Smooth muscle cell (in vitro differentiated cells): ENCODE measurements at regions not wholly inside any gene's neighbourhood (a gene's known extent, or its start where the extent isn't known, plus 50 kb on each side); places are given as distances from the start of the nearest gene placed in this dataset.

Source experiments
- DNase-seq: peaks from one replicate; lab custom pipeline; 2025; ENCODE audit not compliant: unreplicated experiment; lab: John Stamatoyannopoulos, UW
- H2AFZ ChIP-seq: fragments of 200-600 bp; sonication (generic); 2 replicates; pipeline ENCODE4 v1.6.0; 2016; ENCODE audit warnings: antibody characterized with exemption, low read depth, mild to moderate bottlenecking
- H3F3A ChIP-seq: fragments of 200-600 bp; sonication (generic); 2 replicates; pipeline ENCODE4 v1.6.0; 2017; ENCODE audit warnings: antibody characterized with exemption, low read depth
- H3K27ac ChIP-seq: fragments of 200-600 bp; sonication (generic); 2 replicates; pipeline ENCODE4 v1.5.1; 2016; ENCODE audit warnings: low read depth, mild to moderate bottlenecking
- H3K27me3 ChIP-seq: fragments of 200-600 bp; sonication (generic); 2 replicates; pipeline ENCODE4 v1.6.1; 2016; ENCODE audit warnings: low read depth, mild to moderate bottlenecking
- H3K36me3 ChIP-seq: fragments of 200-600 bp; sonication (generic); 2 replicates; pipeline ENCODE4 v1.5.1; 2016; ENCODE audit warnings: low read depth
- H3K4me1 ChIP-seq: fragments of 200-600 bp; sonication (generic); 2 replicates; pipeline ENCODE4 v1.5.1; 2016; ENCODE audit warnings: low read depth
- H3K4me2 ChIP-seq: fragments of 200-600 bp; sonication (generic); 2 replicates; pipeline ENCODE4 v1.6.0; 2016; ENCODE audit warnings: mild to moderate bottlenecking
- H3K4me3 ChIP-seq: fragments of 200-600 bp; sonication (generic); 2 replicates; pipeline ENCODE4 v1.5.1; 2016; ENCODE audit warnings: mild to moderate bottlenecking
- H3K79me2 ChIP-seq: fragments of 200-600 bp; sonication (generic); 2 replicates; pipeline ENCODE4 v1.6.0; 2016; ENCODE audit warnings: low read depth, mild to moderate bottlenecking
- H3K9ac ChIP-seq: fragments of 200-600 bp; sonication (generic); 2 replicates; pipeline ENCODE4 v1.6.0; 2016; ENCODE audit warnings: low read depth
- H3K9me3 ChIP-seq: fragments of 200-600 bp; sonication (generic); replicated peaks from 2 replicates; pipeline ENCODE4 v1.5.1; 2016; ENCODE audit warnings: low read depth
- H4K20me1 ChIP-seq: fragments of 200-600 bp; sonication (generic); 2 replicates; pipeline ENCODE4 v1.6.0; 2016; ENCODE audit warnings: low read depth
- WGBS: methylation state at CpG from one replicate; pipeline ENCODE4 v1.1.7; 2016; ENCODE audit warnings: low lambda C conversion rate; 5-methylcytosine and 5-hydroxymethylcytosine counted together
- TF ChIP-seq, protein P1 (sequence below): fragments of 200-600 bp; sonication (generic); IDR thresholded peaks from 2 replicates; pipeline ENCODE4 v1.5.1; 2017; ENCODE audit warnings: borderline replicate concordance, mild to moderate bottlenecking, antibody characterized with exemption; ENCODE audit not compliant: insufficient read depth, poor library complexity, severe bottlenecking

DNA sequence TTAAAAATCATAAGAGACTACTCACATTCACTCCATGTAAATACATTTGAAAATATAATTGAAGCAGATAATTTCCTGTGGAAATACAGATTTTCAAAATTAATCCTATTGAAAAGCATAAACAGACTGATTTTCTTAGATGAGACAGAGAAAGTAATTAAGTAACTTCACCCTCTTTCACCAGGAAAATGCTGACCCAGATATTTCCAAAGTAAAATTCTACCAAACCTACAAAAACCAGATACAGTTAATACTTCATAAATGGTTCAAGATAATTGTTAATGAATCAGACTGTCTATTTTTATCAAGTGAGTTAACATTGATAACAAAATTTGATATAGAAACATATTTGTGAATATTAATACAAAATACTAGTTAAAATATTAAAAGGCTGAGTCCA, 233.5 kb upstream of the KHDRBS2 start:
- H3K9me3 ChIP-seq: no peaks in the 10 kb centered on the region
- H3K9ac ChIP-seq: no peak overlapping the region
- H3K4me1 ChIP-seq: no peaks in the 10 kb centered on the region
- H3K4me3 ChIP-seq: no peak overlapping the region
- no peaks in the 10 kb centered on the region for H3K36me3 ChIP-seq
- no peak overlapping the region for H3K4me2 ChIP-seq
- H2AFZ ChIP-seq: no peak overlapping the region
- TF ChIP-seq, protein P1, sequence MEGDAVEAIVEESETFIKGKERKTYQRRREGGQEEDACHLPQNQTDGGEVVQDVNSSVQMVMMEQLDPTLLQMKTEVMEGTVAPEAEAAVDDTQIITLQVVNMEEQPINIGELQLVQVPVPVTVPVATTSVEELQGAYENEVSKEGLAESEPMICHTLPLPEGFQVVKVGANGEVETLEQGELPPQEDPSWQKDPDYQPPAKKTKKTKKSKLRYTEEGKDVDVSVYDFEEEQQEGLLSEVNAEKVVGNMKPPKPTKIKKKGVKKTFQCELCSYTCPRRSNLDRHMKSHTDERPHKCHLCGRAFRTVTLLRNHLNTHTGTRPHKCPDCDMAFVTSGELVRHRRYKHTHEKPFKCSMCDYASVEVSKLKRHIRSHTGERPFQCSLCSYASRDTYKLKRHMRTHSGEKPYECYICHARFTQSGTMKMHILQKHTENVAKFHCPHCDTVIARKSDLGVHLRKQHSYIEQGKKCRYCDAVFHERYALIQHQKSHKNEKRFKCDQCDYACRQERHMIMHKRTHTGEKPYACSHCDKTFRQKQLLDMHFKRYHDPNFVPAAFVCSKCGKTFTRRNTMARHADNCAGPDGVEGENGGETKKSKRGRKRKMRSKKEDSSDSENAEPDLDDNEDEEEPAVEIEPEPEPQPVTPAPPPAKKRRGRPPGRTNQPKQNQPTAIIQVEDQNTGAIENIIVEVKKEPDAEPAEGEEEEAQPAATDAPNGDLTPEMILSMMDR: no peak
- no peaks in the 10 kb centered on the region for H4K20me1 ChIP-seq
- H3F3A ChIP-seq: no peaks in the 10 kb centered on the region
- no peaks in the 10 kb centered on the region for H3K27me3 ChIP-seq
- H3K79me2 ChIP-seq: no peaks in the 10 kb centered on the region
- no peak overlapping the region for H3K27ac ChIP-seq
- no peak for DNase-seq

DNA sequence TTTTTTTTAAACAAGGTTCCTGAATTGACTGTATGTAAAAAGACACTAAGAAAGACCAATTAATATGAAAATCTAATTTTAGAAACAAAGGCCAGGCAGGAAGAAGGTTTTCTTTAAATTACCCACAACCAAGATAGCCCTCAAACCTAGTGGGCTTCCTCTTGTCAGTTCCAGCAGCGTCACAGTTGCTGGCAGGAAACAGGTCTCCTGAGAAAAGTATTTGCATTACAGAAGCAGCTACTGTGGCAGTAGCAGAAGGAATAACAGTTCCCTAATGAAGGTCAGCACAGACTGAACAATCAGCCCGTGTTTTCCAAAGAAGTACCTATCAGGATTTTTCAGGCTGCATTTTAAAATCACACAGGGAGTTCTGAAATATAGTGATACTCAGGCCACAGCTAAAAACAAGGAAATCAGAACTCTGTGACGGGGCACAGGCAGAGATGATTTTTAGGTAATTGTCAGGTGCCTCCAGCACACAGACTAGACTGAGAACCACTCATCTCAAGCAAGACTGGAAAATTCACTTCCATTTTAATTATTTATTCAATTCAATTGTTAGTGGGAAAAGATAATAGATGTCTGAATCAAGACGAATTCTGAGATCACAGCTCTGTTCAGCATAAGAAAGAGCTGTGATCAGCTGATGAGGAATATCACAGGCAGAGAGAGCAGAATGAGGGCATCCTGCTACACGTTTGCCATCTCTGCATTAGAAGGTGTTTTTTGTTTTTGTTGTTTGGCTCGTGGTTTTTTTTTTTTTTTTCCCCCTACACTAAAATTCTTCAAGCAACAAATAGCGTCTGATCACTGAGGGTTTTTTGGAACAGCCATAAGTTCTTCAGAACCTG, 230.5 kb upstream of the KHDRBS2 start:
- H3F3A ChIP-seq: no peaks in the 10 kb centered on the region
- 33% methylated on average over 7 of the region's 7 CpGs for WGBS
- H3K4me1 ChIP-seq: no peaks in the 10 kb centered on the region
- H4K20me1 ChIP-seq: no peaks in the 10 kb centered on the region
- H3K27ac ChIP-seq: no peak overlapping the region
- no peak overlapping the region for H3K4me2 ChIP-seq
- H3K36me3 ChIP-seq: no peaks in the 10 kb centered on the region
- no peak for DNase-seq
- H3K9ac ChIP-seq: no peak overlapping the region
- H3K79me2 ChIP-seq: no peaks in the 10 kb centered on the region
- TF ChIP-seq, protein P1: no peak
- no peaks in the 10 kb centered on the region for H3K27me3 ChIP-seq
- peak overlapping the region; percentile 73 for H2AFZ ChIP-seq
- no peak overlapping the region for H3K4me3 ChIP-seq
- H3K9me3 ChIP-seq: no peaks in the 10 kb centered on the region

DNA sequence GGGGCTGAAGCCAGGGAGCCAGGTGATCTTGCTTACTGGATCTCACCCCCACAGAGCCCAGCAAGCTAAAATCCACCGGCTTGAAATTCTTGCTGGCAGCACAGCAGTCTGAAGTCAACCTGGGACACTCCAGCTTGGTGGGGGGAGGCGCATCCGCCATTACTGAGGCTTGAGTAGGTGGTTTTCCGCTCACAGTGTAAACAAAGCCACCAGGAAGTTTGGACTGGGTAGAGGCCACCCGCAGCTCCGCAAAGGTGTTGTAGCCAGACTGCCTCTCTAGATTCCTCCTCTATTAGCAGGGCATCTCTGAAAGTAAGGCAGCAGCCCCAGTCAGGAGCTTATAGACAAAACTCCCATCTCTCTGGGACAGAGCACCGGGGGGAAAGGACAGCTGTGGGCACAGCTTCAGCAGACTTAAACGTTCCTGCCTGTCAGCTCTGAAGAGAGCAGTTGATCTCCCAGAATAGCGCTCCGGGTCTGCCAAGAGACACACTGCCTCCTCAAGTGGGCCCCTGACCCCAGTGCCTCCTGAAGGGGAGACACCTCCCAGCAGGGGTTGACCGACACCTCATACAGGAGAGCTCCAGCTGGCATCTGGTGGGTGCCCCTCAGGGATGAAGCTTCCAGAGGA, 206.3 kb upstream of the KHDRBS2 start:
- no peak overlapping the region for H3K4me2 ChIP-seq
- H3K27me3 ChIP-seq: no peaks in the 10 kb centered on the region
- H3K27ac ChIP-seq: no peak overlapping the region
- TF ChIP-seq, protein P1: no peak
- 93% methylated on average over 11 of the region's 11 CpGs for WGBS
- no peaks in the 10 kb centered on the region for H4K20me1 ChIP-seq
- no peaks in the 10 kb centered on the region for H3K36me3 ChIP-seq
- H3F3A ChIP-seq: no peaks in the 10 kb centered on the region
- no peaks in the 10 kb centered on the region for H3K79me2 ChIP-seq
- H2AFZ ChIP-seq: no peak overlapping the region
- H3K4me1 ChIP-seq: no peaks in the 10 kb centered on the region
- H3K9me3 ChIP-seq: peaks cover 2% of the 10 kb centered on the region
- H3K9ac ChIP-seq: no peak overlapping the region
- H3K4me3 ChIP-seq: no peak overlapping the region
- DNase-seq: no peak

DNA sequence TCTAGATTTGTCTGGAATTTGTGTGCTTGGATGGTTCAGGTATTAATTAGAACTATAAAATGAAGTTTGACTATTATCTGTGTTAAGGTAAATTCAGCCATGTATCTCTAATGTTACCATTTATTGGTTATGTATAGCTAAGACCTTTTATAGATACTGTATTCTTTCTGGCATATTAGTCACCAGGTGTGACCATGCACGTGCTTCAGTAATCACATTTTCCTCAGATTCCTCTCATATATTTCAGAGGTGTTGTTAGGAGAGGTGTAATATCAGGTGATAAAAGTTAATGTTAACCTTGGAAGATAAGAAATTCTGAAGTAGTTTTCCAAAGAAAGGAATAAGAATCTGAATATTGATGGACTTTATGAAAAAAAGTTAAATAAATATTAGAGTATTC, 194.5 kb upstream of the KHDRBS2 start:
- Histone ChIP-seq H3K79me2 (no peaks in the 10 kb centered on the region), H3K9ac (no peak overlapping the region), H3K4me2 (no peak overlapping the region), H3K4me1 (no peaks in the 10 kb centered on the region), H3F3A (no peaks in the 10 kb centered on the region), H4K20me1 (no peaks in the 10 kb centered on the region), H2AFZ (no peak overlapping the region), H3K27me3 (no peaks in the 10 kb centered on the region), H3K9me3 (no peaks in the 10 kb centered on the region), H3K27ac (no peak overlapping the region), H3K36me3 (no peaks in the 10 kb centered on the region), H3K4me3 (no peak overlapping the region)
- WGBS: 87% methylated on average over 1 of the region's 1 CpG
- DNase-seq: no peak
- TF ChIP-seq, protein P1: no peak
